ENCODE measurements at regions not wholly inside any gene's neighbourhood (a gene's known extent, or its start where the extent isn't known, plus 50 kb on each side); places are given as distances from the start of the nearest gene placed in this dataset.

DNA sequence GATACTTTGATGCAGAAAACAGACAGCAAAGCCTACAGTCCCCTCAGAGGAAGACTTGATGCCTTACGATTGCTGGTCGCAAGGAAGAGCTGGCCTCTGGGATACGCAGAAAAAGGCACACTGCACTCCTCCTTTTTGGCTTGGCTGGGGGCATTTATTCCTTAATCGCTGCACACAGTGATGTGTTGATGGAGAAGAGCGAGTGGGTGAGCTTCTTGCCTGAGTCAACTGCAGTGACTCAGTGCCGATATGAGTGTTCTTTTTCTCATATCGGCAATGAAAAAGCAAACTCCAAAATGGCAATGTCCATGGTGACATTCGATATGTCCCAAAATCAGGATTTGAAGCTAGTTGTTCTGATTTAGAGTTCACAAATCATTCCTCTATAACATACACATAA lies 794.8 kb downstream of the HACE1 start:
- ChIA-PET CTCF (no interaction called here), POLR2A (no interaction called here)
- intact Hi-C loops (cut with micrococcal nuclease; ENCODE audit: unreplicated experiment) (no loop called here), in situ Hi-C loops (cut with HindIII; ENCODE audit: low pct_unique_long_range_greater_than_20kb, low sequenced_read_pairs) (no loop called here)
- no peaks in the 10 kb centered on the region for H3K9me3 ChIP-seq (ENCODE audit: control insufficient read depth, insufficient read depth, low read depth, low read length)
- ATAC-seq: no peak
- H3K27ac ChIP-seq (ENCODE audit: low read length): no peak overlapping the region
- no peaks in the 10 kb centered on the region for H3K4me1 ChIP-seq (ENCODE audit: control insufficient read depth, insufficient read depth, low read length)
- no TSS peak for BruUV-seq (replicated peaks)
- H3K36me3 ChIP-seq (ENCODE audit: control insufficient read depth, insufficient read depth, low read length): no peaks in the 10 kb centered on the region
- DNase-seq (ENCODE audit: low read depth, low spot score): no peak
- H3K4me3 ChIP-seq (ENCODE audit: low read depth in 2 of 2, low read length in 2 of 2): no peak overlapping the region
- TF ChIP-seq, protein P1, sequence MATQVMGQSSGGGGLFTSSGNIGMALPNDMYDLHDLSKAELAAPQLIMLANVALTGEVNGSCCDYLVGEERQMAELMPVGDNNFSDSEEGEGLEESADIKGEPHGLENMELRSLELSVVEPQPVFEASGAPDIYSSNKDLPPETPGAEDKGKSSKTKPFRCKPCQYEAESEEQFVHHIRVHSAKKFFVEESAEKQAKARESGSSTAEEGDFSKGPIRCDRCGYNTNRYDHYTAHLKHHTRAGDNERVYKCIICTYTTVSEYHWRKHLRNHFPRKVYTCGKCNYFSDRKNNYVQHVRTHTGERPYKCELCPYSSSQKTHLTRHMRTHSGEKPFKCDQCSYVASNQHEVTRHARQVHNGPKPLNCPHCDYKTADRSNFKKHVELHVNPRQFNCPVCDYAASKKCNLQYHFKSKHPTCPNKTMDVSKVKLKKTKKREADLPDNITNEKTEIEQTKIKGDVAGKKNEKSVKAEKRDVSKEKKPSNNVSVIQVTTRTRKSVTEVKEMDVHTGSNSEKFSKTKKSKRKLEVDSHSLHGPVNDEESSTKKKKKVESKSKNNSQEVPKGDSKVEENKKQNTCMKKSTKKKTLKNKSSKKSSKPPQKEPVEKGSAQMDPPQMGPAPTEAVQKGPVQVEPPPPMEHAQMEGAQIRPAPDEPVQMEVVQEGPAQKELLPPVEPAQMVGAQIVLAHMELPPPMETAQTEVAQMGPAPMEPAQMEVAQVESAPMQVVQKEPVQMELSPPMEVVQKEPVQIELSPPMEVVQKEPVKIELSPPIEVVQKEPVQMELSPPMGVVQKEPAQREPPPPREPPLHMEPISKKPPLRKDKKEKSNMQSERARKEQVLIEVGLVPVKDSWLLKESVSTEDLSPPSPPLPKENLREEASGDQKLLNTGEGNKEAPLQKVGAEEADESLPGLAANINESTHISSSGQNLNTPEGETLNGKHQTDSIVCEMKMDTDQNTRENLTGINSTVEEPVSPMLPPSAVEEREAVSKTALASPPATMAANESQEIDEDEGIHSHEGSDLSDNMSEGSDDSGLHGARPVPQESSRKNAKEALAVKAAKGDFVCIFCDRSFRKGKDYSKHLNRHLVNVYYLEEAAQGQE (IDR thresholded peaks at IDR 0.05; ENCODE audit: insufficient read depth in 1 of 2, low read depth in 2 of 2, low read length in 1 of 2): no peak
- TF ChIP-seq TCF7L2 (IDR thresholded peaks at IDR 0.05; ENCODE audit: low read depth, low read length): no peak
- no peak for TF ChIP-seq SIN3A (IDR thresholded peaks at IDR 0.05; ENCODE audit: borderline replicate concordance, insufficient read depth, low read depth, low read length)
- TF ChIP-seq POLR2AphosphoS5 (IDR thresholded peaks at IDR 0.05; ENCODE audit: low read depth, low read length): no peak
- TF ChIP-seq, protein P2, sequence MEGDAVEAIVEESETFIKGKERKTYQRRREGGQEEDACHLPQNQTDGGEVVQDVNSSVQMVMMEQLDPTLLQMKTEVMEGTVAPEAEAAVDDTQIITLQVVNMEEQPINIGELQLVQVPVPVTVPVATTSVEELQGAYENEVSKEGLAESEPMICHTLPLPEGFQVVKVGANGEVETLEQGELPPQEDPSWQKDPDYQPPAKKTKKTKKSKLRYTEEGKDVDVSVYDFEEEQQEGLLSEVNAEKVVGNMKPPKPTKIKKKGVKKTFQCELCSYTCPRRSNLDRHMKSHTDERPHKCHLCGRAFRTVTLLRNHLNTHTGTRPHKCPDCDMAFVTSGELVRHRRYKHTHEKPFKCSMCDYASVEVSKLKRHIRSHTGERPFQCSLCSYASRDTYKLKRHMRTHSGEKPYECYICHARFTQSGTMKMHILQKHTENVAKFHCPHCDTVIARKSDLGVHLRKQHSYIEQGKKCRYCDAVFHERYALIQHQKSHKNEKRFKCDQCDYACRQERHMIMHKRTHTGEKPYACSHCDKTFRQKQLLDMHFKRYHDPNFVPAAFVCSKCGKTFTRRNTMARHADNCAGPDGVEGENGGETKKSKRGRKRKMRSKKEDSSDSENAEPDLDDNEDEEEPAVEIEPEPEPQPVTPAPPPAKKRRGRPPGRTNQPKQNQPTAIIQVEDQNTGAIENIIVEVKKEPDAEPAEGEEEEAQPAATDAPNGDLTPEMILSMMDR (IDR thresholded peaks at IDR 0.05): no peak
- no peaks in the 10 kb centered on the region for H3K27me3 ChIP-seq (ENCODE audit: control insufficient read depth, insufficient read depth, low read length)

DNA sequence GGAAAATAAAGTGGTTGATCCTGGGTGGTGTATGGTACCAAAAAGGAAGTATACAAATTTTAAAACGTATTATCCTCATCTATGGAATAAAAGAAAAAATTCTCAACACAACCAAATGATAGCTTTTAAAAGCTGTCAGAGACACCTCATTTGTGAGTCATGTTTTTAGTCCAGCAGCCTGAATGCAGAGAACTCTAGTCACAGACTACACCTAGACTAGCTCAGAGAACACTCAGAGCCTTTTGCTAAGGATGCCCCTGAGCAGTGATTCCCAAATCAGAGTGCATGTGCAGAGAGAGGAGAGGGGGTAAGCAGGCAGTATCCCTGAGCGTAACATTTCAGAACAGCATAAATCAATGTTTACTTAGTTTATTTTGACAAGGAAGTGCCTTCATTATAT lies 809.3 kb downstream of the HACE1 start:
- no peak for ATAC-seq
- POLR2A ChIA-PET: no interaction called here
- Histone ChIP-seq H3K9me3 (ENCODE audit: control insufficient read depth, insufficient read depth, low read depth, low read length) (no peaks in the 10 kb centered on the region), H3K36me3 (ENCODE audit: control insufficient read depth, insufficient read depth, low read length) (no peaks in the 10 kb centered on the region), H3K4me3 (ENCODE audit: low read depth in 2 of 2, low read length in 2 of 2) (no peak overlapping the region), H3K27me3 (ENCODE audit: control insufficient read depth, insufficient read depth, low read length) (no peaks in the 10 kb centered on the region), H3K4me1 (ENCODE audit: control insufficient read depth, insufficient read depth, low read length) (no peaks in the 10 kb centered on the region), H3K27ac (ENCODE audit: low read length) (no peak overlapping the region)
- intact Hi-C loops (cut with micrococcal nuclease; ENCODE audit: unreplicated experiment): no loop called here
- BruUV-seq (replicated peaks): no TSS peak
- CTCF ChIA-PET: no interaction called here
- DNase-seq (ENCODE audit: low read depth, low spot score): no peak
- in situ Hi-C loops (cut with HindIII; ENCODE audit: low pct_unique_long_range_greater_than_20kb, low sequenced_read_pairs): no loop called here
- TF ChIP-seq, protein P1 (IDR thresholded peaks at IDR 0.05; ENCODE audit: insufficient read depth in 1 of 2, low read depth in 2 of 2, low read length in 1 of 2): no peak
- TF ChIP-seq TCF7L2 (IDR thresholded peaks at IDR 0.05; ENCODE audit: low read depth, low read length) (no peak), POLR2AphosphoS5 (IDR thresholded peaks at IDR 0.05; ENCODE audit: low read depth, low read length) (no peak)

All from Panc1 (cell line).